ENCODE measurements at regions not wholly inside any gene's neighbourhood (a gene's known extent, or its start where the extent isn't known, plus 50 kb on each side); places are given as distances from the start of the nearest gene placed in this dataset.

DNA sequence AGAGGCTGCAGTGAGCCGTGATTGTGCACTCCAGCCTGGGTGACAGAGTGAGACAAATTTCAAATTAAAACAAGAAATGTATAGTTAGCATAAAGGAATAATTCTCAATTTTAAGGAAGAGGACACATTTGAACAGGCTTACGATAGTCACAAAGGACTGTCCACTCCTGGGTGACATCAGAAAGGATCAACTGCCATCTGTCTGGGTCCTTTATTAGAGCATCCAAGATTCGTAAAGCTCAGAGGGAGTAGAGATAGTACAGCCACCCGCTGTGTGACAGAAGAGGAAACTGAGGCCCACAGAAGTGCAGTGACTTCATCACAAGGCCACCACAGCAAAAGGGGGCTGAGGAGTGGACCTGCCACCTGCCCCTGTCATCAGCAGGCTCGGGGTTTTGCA is 149.3 kb upstream of the RBPJ start:
- H3K27ac ChIP-seq, result no peak overlapping the region
- CTCF ChIA-PET, result no interaction called here

DNA sequence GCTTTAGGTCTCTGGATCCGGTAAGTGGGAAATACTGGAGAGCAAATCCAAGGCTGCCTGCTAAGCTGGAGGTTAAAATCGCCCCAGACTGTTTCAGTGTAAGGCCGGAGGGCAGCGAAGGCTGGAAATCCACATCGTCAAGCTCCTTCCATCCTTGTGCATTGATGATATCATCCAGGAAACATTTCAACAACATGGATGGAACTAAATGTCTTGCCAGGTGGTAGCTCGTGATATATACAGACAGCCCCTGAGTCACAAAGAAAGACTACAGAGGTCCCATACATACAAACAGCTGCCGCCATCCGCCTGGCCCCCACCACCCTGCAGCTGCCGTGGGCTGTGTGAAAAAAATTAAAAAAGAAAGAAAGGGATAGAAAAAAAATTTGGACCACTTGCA is 148.9 kb upstream of the RBPJ start:
- DNase-seq (ENCODE audit: low read depth in 1 of 2, low spot score in 1 of 2) (no peak), ATAC-seq (no peak), FAIRE-seq (no peak)
- Histone ChIP-seq H3K4me3 (no peak overlapping the region), H3K27ac (no peak overlapping the region), H3K4me2 (no peak overlapping the region), H3K4me1 (no peaks in the 10 kb centered on the region), H3K9me3 (no peaks in the 10 kb centered on the region)
- CTCF ChIA-PET, result no interaction called here
- WGBS (ENCODE audit: missing lambda C conversion rate), result 57% methylated on average over 9 of the region's 9 CpGs
- TF ChIP-seq, protein P1, sequence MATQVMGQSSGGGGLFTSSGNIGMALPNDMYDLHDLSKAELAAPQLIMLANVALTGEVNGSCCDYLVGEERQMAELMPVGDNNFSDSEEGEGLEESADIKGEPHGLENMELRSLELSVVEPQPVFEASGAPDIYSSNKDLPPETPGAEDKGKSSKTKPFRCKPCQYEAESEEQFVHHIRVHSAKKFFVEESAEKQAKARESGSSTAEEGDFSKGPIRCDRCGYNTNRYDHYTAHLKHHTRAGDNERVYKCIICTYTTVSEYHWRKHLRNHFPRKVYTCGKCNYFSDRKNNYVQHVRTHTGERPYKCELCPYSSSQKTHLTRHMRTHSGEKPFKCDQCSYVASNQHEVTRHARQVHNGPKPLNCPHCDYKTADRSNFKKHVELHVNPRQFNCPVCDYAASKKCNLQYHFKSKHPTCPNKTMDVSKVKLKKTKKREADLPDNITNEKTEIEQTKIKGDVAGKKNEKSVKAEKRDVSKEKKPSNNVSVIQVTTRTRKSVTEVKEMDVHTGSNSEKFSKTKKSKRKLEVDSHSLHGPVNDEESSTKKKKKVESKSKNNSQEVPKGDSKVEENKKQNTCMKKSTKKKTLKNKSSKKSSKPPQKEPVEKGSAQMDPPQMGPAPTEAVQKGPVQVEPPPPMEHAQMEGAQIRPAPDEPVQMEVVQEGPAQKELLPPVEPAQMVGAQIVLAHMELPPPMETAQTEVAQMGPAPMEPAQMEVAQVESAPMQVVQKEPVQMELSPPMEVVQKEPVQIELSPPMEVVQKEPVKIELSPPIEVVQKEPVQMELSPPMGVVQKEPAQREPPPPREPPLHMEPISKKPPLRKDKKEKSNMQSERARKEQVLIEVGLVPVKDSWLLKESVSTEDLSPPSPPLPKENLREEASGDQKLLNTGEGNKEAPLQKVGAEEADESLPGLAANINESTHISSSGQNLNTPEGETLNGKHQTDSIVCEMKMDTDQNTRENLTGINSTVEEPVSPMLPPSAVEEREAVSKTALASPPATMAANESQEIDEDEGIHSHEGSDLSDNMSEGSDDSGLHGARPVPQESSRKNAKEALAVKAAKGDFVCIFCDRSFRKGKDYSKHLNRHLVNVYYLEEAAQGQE (IDR thresholded peaks at IDR 0.05), result no peak
- no peak for TF ChIP-seq JUN (IDR thresholded peaks at IDR 0.05)
- TF ChIP-seq HEYL (CRISPR knock-in tag; IDR thresholded peaks at IDR 0.05), result no peak
- no peak for TF ChIP-seq JUNB (IDR thresholded peaks at IDR 0.05)
- no peak for TF ChIP-seq HOXB5 (CRISPR knock-in tag; IDR thresholded peaks at IDR 0.05)
- TF ChIP-seq FOSB (CRISPR knock-in tag; IDR thresholded peaks at IDR 0.05), result no peak
- TF ChIP-seq, protein P2, sequence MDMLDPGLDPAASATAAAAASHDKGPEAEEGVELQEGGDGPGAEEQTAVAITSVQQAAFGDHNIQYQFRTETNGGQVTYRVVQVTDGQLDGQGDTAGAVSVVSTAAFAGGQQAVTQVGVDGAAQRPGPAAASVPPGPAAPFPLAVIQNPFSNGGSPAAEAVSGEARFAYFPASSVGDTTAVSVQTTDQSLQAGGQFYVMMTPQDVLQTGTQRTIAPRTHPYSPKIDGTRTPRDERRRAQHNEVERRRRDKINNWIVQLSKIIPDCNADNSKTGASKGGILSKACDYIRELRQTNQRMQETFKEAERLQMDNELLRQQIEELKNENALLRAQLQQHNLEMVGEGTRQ (IDR thresholded peaks at IDR 0.05), result no peak
- TF ChIP-seq CHD2 (IDR thresholded peaks at IDR 0.05; ENCODE audit: low read length, partially characterized antibody), result no peak
- no peak for TF ChIP-seq NFE2L2 (conservative IDR thresholded peaks at IDR 0.05; ENCODE audit: low read length)
- POLR2A ChIA-PET, result no interaction called here

More for the DNA sequence above, 149.3 kb upstream of the RBPJ start:
- Histone ChIP-seq H3K9me3 (no peaks in the 10 kb centered on the region), H3K4me2 (no peak overlapping the region), H3K4me1 (no peaks in the 10 kb centered on the region), H3K4me3 (no peak overlapping the region)
- no peak for DNase-seq (ENCODE audit: low read depth in 1 of 2, low spot score in 1 of 2)
- 57% methylated on average over 4 of the region's 5 CpGs for WGBS (ENCODE audit: missing lambda C conversion rate)
- ATAC-seq, result no peak
- no peak for FAIRE-seq
- POLR2A ChIA-PET, result no interaction called here
- TF ChIP-seq GATA3 (IDR thresholded peaks at IDR 0.05; ENCODE audit: borderline replicate concordance), result no peak

DNA sequence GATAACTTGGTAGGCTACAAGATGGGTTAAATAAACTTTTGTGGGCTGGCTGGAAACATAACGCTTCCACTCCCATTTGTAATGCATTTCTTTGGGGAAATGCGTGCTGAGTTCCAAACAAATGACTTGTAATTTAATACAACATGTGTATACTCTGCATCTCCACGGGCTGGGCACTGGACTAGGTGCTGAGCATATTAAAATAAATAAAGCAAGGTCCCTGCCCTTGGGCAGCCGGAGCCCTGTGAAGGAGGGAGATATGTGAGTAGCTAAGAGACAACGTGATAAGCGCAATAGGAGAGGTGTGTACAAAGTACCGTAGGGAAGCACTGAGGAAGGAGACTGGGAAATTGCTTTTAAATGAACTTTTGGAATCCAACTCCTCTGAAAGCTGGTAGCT is 147.2 kb upstream of the RBPJ start:
- Histone ChIP-seq H3K4me3 (no peak overlapping the region), H3K4me2 (no peak overlapping the region), H3K4me1 (no peaks in the 10 kb centered on the region), H3K9me3 (no peaks in the 10 kb centered on the region), H3K27ac (no peak overlapping the region)
- TF ChIP-seq GATA3 (IDR thresholded peaks at IDR 0.05; ENCODE audit: borderline replicate concordance), result no peak
- ATAC-seq (no peak), FAIRE-seq (no peak), DNase-seq (ENCODE audit: low read depth in 1 of 2, low spot score in 1 of 2) (no peak)
- WGBS (ENCODE audit: missing lambda C conversion rate), result 69% methylated on average over 7 of the region's 7 CpGs
- POLR2A ChIA-PET, result no interaction called here
- CTCF ChIA-PET, result no interaction called here

DNA sequence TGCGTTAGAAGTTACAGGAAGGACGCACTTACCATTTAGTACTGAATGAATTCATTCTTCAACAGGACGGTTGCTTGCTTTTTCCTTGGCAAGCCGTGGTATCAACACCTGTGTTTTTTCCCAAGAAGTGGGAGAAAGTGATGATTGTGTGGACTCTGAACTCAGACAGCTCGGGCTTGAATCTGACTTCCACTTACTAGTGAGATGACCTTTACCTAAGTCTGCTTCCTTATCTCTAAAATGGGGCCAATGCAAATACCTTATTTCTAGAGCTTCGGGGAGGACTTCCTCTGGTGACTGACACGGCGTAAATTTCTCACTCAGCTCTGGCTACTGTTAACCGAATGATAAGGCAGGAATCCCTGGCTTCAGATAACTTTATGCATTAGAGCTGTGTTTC is 146.8 kb upstream of the RBPJ start:
- POLR2A ChIA-PET, result no interaction called here
- H3K4me3 ChIP-seq, result no peak overlapping the region
- no peak for FAIRE-seq
- 68% methylated on average over 9 of the region's 9 CpGs for WGBS (ENCODE audit: missing lambda C conversion rate)
- H3K4me2 ChIP-seq, result no peak overlapping the region
- TF ChIP-seq PHF8 (IDR thresholded peaks at IDR 0.05; ENCODE audit: borderline replicate concordance, low read depth), result no peak
- TF ChIP-seq MAFK (IDR thresholded peaks at IDR 0.05; ENCODE audit: partially characterized antibody), result no peak
- no peak for TF ChIP-seq CBX8 (IDR thresholded peaks at IDR 0.05)
- TF ChIP-seq EP300 (IDR thresholded peaks at IDR 0.05), result no peak
- no peak for TF ChIP-seq FOSL2 (IDR thresholded peaks at IDR 0.05)
- TF ChIP-seq FOSL2 (CRISPR knock-in tag; IDR thresholded peaks at IDR 0.05), result no peak
- no peaks in the 10 kb centered on the region for H3K9me3 ChIP-seq
- H3K27ac ChIP-seq, result no peak overlapping the region
- ATAC-seq, result no peak
- no peak for DNase-seq (ENCODE audit: low read depth in 1 of 2, low spot score in 1 of 2)
- H3K4me1 ChIP-seq, result no peaks in the 10 kb centered on the region
- CTCF ChIA-PET, result no interaction called here
